ENCODE measurements at regions not wholly inside any gene's neighbourhood (a gene's known extent, or its start where the extent isn't known, plus 50 kb on each side); places are given as distances from the start of the nearest gene placed in this dataset.

DNA sequence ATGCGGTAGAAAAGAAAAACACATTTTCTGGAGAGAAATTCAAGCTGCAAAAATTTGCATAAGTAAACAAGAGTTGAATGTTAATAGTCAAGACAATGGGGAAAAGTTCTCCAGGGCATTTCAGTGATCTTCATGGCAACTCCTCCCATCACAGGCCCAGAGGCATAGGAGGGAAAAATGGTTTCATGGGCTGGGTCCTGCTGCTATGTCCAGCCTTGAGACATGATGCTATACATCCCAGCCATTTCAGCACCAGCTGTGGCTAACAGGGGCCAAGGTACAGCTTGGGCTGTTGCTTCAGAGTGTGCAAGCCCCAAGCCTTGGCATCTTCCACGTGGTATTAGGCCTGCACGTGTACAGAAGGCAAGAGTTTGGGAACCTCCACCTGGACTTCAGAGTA, 118.6 kb upstream of the DLGAP1 start:
- TF ChIP-seq, protein P1, sequence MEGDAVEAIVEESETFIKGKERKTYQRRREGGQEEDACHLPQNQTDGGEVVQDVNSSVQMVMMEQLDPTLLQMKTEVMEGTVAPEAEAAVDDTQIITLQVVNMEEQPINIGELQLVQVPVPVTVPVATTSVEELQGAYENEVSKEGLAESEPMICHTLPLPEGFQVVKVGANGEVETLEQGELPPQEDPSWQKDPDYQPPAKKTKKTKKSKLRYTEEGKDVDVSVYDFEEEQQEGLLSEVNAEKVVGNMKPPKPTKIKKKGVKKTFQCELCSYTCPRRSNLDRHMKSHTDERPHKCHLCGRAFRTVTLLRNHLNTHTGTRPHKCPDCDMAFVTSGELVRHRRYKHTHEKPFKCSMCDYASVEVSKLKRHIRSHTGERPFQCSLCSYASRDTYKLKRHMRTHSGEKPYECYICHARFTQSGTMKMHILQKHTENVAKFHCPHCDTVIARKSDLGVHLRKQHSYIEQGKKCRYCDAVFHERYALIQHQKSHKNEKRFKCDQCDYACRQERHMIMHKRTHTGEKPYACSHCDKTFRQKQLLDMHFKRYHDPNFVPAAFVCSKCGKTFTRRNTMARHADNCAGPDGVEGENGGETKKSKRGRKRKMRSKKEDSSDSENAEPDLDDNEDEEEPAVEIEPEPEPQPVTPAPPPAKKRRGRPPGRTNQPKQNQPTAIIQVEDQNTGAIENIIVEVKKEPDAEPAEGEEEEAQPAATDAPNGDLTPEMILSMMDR (IDR thresholded peaks at IDR 0.05), result no peak
- no peak for TF ChIP-seq POLR2A (IDR thresholded peaks at IDR 0.05)
- TF ChIP-seq EP300 (IDR thresholded peaks at IDR 0.05), result no peak
